NCI-H1930 (cell line): ENCODE measurements at regions not wholly inside any gene's neighbourhood (a gene's known extent, or its start where the extent isn't known, plus 50 kb on each side); places are given as distances from the start of the nearest gene placed in this dataset.
"Not testable (repeated sequence)": the region's sequence is repeated elsewhere in the genome, so short reads cannot be mapped to it uniquely, and the experiment has no call there.

Experiments
- DNase-seq, 2 experiments: peaks; one replicate each; lab custom pipeline; 2025; lab: John Stamatoyannopoulos, UW

- no peak for DNase-seq
Observed at GRCh38 chr15:31487811-31488436, 161.3 kb downstream of the KLF13 start.

GRCh38 chr15:31488437-31489204 is 162.0 kb downstream of the KLF13 start:
- DNase-seq = no peak

GRCh38 chr15:31489281-31489680 is 162.6 kb downstream of the KLF13 start:
- no peak for DNase-seq

GRCh38 chr15:31489801-31490646 is 163.4 kb downstream of the KLF13 start:
- peak in 1 of 2 experiments; percentile 14 for DNase-seq

- no peak for DNase-seq
Observed at GRCh38 chr15:31494786-31495185, 168.2 kb downstream of the KLF13 start.

GRCh38 chr15:31495281-31495680 is 168.6 kb downstream of the KLF13 start:
- no peak for DNase-seq

- no peak for DNase-seq
Observed at GRCh38 chr15:31497838-31498237, 171.2 kb downstream of the KLF13 start.

- DNase-seq = no peak
Observed at GRCh38 chr15:31498329-31498728, 171.7 kb downstream of the KLF13 start.

GRCh38 chr15:31498756-31499155 is 172.1 kb downstream of the KLF13 start:
- no peak for DNase-seq

GRCh38 chr15:31499236-31499952 is 172.8 kb downstream of the KLF13 start:
- DNase-seq = no peak

GRCh38 chr15:31499953-31500765 is 173.5 kb downstream of the KLF13 start:
- DNase-seq = no peak

GRCh38 chr15:31500766-31501449 is 174.3 kb downstream of the KLF13 start:
- DNase-seq = no peak

- DNase-seq = no peak
Observed at GRCh38 chr15:31501536-31502157, 175.0 kb downstream of the KLF13 start.

- no peak for DNase-seq
Observed at GRCh38 chr15:31502541-31503229, 176.1 kb downstream of the KLF13 start.

- no peak for DNase-seq
Observed at GRCh38 chr15:31503256-31503655, 176.6 kb downstream of the KLF13 start.

GRCh38 chr15:31503758-31504461 is 177.3 kb downstream of the KLF13 start:
- no peak for DNase-seq

- DNase-seq = no peak
Observed at GRCh38 chr15:31504462-31504839, 177.8 kb downstream of the KLF13 start.

GRCh38 chr15:31507573-31507972 is 180.9 kb downstream of the KLF13 start:
- DNase-seq = not testable (repeated sequence)

GRCh38 chr15:31508656-31509055 is 182.0 kb downstream of the KLF13 start:
- no peak for DNase-seq
